Occipital lobe (tissue), 1 donor: ENCODE measurements at regions not wholly inside any gene's neighbourhood (a gene's known extent, or its start where the extent isn't known, plus 50 kb on each side); places are given as distances from the start of the nearest gene placed in this dataset.
"Not testable (repeated sequence)": the region's sequence is repeated elsewhere in the genome, so short reads cannot be mapped to it uniquely, and the experiment has no call there.

Experiments
- DNase-seq: peaks from one replicate; lab custom pipeline; 2025; lab: John Stamatoyannopoulos, UW

DNA sequence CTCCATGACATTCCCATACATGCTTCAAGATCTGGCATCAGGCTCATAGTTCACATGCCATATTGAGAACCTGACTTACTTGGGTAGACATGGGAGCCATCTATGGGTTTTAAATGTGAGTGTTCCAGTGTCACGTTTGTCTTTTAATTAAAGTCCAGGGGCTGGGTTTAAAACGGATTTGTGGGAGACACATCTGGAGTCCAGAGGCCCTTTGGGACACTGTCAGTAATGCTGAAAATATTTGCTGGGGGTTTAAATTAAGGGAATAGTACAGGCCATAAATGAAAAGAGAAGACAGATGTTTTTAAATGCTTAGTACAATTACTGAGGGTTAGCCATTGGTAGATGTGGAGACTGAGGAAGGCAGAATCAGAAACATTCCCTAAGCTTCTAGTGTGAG lies 478.0 kb downstream of the PID1 start:
- no peak for DNase-seq

- DNase-seq: no peak
These were observed 484.2 kb downstream of the PID1 start for GRCh38 chr2:228786901-228787300.

DNA sequence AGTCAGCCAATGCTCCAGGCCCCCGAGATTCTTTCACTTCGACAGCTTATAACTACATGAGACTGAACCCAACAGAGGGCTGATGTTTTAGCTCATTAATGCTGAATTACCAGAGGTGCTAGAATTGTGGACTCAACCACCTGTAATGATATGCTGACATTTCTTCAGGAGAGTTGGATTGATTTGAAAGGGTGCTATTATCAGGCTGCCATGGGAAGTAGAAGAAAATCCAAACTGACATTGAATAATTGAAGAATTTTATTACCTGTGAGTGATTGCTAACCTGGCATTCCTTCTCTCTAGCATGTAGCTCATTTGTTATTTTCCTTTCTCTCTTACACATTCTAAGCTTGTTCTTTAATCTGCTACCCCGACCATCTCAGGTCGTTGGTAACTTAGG lies 488.8 kb downstream of the PID1 start:
- no peak for DNase-seq

DNA sequence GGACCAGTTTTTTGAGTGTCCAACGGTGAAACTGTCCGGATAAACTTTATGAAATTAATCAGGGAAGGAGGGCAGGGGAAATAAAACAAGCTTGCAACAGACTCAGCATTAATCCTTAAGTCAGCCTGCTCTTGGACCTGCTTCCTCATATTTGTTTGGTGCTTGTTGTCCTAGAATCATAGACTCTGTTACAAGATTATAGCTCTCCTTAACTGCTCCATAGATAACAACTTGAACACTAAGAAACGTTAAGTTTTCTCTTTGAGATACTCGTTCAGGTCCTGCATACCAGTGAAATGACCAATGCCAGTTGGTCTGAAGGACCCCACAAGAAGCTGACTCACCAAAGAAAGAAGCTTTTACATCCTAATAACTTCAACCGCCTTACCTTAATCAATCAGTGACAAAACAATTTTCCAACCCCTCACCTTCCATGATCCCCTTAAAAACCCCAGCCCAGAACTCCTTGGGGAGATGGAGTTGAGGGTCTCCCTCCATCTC lies 493.2 kb downstream of the PID1 start:
- DNase-seq: no peak

- DNase-seq: no peak
These were observed 496.5 kb downstream of the PID1 start for GRCh38 chr2:228774548-228774947.

DNA sequence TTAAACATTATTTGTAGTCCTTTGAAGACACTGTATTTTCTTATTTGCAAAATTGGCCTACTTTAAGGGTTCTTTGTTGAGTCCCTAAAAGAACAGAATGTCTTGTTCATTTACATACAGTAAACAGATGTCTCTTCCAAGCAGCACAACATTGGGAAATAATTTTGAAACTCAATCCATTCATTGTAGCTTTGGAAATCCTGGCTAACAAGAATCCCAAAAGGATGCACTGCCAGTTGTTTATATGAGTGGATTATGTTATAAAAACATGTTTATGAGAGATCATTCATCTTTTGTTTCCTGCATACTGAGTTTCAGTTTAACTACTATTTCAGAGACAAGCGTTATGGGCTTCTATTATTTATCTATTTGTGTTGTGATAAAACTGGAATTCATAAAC lies 499.3 kb downstream of the PID1 start:
- DNase-seq: no peak

- DNase-seq: no peak
These were observed 499.8 kb downstream of the PID1 start for GRCh38 chr2:228771315-228771714.

DNA sequence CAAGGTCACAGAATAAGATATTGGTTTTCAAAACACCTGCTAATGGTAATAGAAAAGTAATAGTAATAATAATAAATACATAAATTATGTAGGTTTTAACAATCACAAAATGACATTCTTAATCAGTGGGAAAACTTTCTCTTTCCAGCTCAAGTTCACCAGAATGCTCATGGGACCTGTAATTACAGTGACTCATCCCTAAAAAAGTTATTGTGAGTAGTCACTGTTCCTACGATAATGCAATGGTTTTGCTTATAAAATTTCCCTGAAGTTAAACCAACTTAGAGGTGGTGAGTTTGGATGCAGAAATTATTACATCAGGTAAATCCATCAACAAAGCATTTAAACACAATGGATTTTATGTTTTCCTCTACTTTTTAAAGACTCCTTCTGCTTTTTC lies 502.3 kb downstream of the PID1 start:
- DNase-seq: no peak

DNA sequence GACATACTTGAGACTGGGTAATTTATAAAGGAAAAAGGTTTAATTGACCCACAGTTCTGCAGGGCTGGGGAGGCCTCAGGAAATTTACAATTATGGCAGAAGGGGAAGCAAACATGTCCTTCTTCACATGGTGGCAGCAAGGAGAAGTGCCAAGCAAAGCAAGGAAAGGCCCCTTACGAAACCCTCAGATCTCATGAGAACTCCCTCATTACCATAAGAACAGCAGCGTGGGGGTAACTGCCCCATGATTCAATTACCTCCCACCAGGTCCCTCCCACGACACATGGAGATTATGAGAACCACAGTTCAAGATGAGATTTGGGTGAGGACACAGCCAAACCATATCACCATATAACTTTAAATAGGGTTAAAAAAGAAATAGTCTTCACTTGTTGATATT lies 502.9 kb downstream of the PID1 start:
- not testable (repeated sequence) for DNase-seq

GRCh38 chr2:228767196-228767595 lies 503.9 kb downstream of the PID1 start:
- no peak for DNase-seq

- DNase-seq: no peak
These were observed 507.6 kb downstream of the PID1 start for GRCh38 chr2:228763379-228763981.

GRCh38 chr2:228762565-228762964 lies 508.5 kb downstream of the PID1 start:
- no peak for DNase-seq

GRCh38 chr2:228755661-228756060 lies 515.4 kb downstream of the PID1 start:
- not testable (repeated sequence) for DNase-seq

GRCh38 chr2:228747483-228747882 lies 523.6 kb downstream of the PID1 start:
- no peak for DNase-seq

- DNase-seq: no peak
These were observed 532.3 kb downstream of the PID1 start for GRCh38 chr2:228738671-228739380.

DNA sequence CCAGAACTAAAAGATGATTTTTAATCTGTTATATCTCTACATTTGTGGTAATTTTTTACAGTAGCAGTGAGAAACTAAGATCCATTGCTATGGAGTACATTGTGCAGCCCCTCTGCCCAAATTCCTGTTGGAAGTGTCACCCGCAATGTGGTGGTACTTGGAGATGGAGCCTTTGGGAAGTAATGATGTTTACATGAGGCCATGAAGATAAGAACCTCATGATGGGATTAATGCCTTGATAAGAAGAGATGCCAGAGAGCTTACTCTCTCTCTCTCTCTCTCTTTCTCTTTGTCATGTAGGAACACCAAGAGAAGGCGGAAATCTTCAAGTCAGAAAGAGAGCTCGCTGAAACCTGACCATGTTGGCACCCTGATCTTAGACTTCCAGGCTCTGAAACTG lies 535.4 kb downstream of the PID1 start:
- no peak for DNase-seq

- DNase-seq: no peak
These were observed 539.6 kb downstream of the PID1 start for GRCh38 chr2:228731517-228731916.

GRCh38 chr2:228728961-228729360 lies 542.1 kb downstream of the PID1 start:
- DNase-seq: no peak

- no peak for DNase-seq
These were observed 543.5 kb upstream of the SPHKAP start for GRCh38 chr2:228725031-228725430.

- DNase-seq: no peak
These were observed 542.1 kb upstream of the SPHKAP start for GRCh38 chr2:228723599-228723998.

- DNase-seq: no peak
These were observed 540.8 kb upstream of the SPHKAP start for GRCh38 chr2:228722311-228722710.

- no peak for DNase-seq
These were observed 539.4 kb upstream of the SPHKAP start for GRCh38 chr2:228720895-228721294.

GRCh38 chr2:228709788-228710371 lies 528.4 kb upstream of the SPHKAP start:
- no peak for DNase-seq
